Ovary (tissue), 7 donors: ENCODE measurements at regions not wholly inside any gene's neighbourhood (a gene's known extent, or its start where the extent isn't known, plus 50 kb on each side); places are given as distances from the start of the nearest gene placed in this dataset.
"Not testable (repeated sequence)": the region's sequence is repeated elsewhere in the genome, so short reads cannot be mapped to it uniquely, and the experiment has no call there.

Experiments
- DNase-seq, 5 donors: peaks; one replicate each; pipeline ENCODE4 v3.0.0-alpha.2; 2019 to 2020
- H3K27ac ChIP-seq, 2 donors: fragments of 200-600 bp; one replicate each; pipeline versions ENCODE4 v1.5.1 to v1.8.0; 2019 to 2022
- H3K27me3 ChIP-seq: fragments of 200-600 bp; one replicate; pipeline ENCODE4 v1.8.0; 2022
- H3K36me3 ChIP-seq: fragments of 200-600 bp; sonication (generic); one replicate; pipeline ENCODE4 v1.5.1; 2019
- H3K4me1 ChIP-seq: one replicate; pipeline ENCODE4 v1.8.1; 2013; ENCODE audit warnings: mild to moderate bottlenecking, moderate library complexity; ENCODE audit not compliant: insufficient read depth
- H3K4me3 ChIP-seq: fragments of 200-600 bp; sonication (generic); one replicate; pipeline ENCODE4 v1.5.1; 2017
- H3K9me3 ChIP-seq, 2 donors: fragments of 200-600 bp in 1 of 2; sonication (generic) in 1 of 2; one replicate each; pipeline versions ENCODE4 v1.5.1 to v1.8.1; 2013 to 2019; ENCODE audit warnings: mild to moderate bottlenecking in 1 of 2, moderate library complexity in 1 of 2
- EP300 ChIP-seq: sonication (generic); formaldehyde crosslinking; IDR thresholded peaks from one replicate; pipeline ENCODE4 v1.6.1; 2017; ENCODE audit warnings: antibody characterized with exemption
- POLR2A ChIP-seq: fragments of 450-650 bp; IDR thresholded peaks from one replicate; pipeline ENCODE4 v1.6.1; 2017; ENCODE audit warnings: antibody characterized with exemption, mild to moderate bottlenecking, moderate library complexity
- whole genome bisulfite sequencing, 3 donors: extraction: QIAGEN DNeasy Blood & Tissue Kit in 1 of 3; methylation state at CpG; one replicate each; pipeline versions ENCODE4 v1.1.5 to v1.1.7; 2013 to 2017; 5-methylcytosine and 5-hydroxymethylcytosine counted together
- intact Hi-C, 4 donors: fragments of 100-400 bp; cut with DNase I; formaldehyde crosslinking; loops; one replicate each; pipeline versions ENCODE4 v1.11.0 to v1.15.1; 2022 to 2023
- TF ChIP-seq, protein P1 (sequence below), 3 donors: fragments of 450-650 bp in 2 of 3; fragments of 200-600 bp in 1 of 3; IDR thresholded peaks; one replicate each; pipeline versions ENCODE4 v1.5.1 to v1.8.0; 2016 to 2022; ENCODE audit warnings: antibody characterized with exemption in 3 of 3, mild to moderate bottlenecking in 1 of 3
- donor health status: DM: no; HTN: no; CAD: no; lungs with moderate emphysema.
- donor health status: DM: no; HTN: no; CAD: no.
- donor health status: Bipolar disorder and iron deficiency.
- donor health status: DM: no; HTN: no; CAD: no.
- donor health status: DM: yes; HTN: yes; CAD: no.

DNA sequence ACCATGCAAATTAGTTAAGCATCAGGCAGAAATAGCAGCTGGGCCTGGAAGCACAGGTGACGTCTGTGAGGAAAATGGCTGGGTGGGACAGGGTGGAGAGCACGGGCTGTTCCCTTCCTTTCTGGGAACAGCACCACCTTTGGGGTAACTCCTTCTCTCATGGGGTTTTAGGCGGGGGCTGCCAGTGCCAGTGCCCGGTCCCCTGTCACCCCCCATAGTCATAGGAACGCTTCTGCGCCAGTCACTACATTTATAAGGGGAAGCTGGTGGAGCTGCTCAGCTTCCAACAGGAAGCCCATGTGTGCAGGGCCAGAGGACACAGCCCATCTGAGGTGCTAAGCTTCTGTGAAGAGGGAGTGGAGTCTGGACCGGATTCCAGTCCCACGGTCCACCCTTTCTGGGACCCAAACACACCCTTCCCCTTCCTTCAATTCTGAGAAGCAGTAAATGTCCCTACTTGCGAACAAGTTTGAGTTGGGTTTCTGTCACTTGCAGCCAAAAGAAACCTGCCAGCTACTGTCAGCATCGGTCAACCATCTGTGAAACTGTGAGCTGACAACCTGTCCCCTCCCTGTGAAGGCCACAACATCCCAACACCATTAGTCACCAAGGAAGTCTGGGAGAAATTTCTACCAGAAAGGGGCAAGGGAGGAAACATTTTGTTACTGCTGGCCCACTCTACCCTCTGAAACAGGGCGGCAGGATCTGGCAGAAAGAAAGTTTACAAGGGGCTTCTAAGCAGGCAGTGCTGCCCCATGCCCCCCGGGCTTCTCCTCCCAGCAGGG is 86.0 kb upstream of the AMZ2 start:
- Histone ChIP-seq H3K36me3 (no peaks in the 10 kb centered on the region), H3K4me3 (no peak overlapping the region), H3K9me3 (no peaks in the 10 kb centered on the region), H3K27me3 (no peaks in the 10 kb centered on the region), H3K27ac (no peak overlapping the region), H3K4me1 (no peaks in the 10 kb centered on the region)
- intact Hi-C loops: no loop called here
- TF ChIP-seq EP300 (no peak), POLR2A (no peak)
- TF ChIP-seq, protein P1, sequence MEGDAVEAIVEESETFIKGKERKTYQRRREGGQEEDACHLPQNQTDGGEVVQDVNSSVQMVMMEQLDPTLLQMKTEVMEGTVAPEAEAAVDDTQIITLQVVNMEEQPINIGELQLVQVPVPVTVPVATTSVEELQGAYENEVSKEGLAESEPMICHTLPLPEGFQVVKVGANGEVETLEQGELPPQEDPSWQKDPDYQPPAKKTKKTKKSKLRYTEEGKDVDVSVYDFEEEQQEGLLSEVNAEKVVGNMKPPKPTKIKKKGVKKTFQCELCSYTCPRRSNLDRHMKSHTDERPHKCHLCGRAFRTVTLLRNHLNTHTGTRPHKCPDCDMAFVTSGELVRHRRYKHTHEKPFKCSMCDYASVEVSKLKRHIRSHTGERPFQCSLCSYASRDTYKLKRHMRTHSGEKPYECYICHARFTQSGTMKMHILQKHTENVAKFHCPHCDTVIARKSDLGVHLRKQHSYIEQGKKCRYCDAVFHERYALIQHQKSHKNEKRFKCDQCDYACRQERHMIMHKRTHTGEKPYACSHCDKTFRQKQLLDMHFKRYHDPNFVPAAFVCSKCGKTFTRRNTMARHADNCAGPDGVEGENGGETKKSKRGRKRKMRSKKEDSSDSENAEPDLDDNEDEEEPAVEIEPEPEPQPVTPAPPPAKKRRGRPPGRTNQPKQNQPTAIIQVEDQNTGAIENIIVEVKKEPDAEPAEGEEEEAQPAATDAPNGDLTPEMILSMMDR (IDR thresholded peaks at IDR 0.05): no peak
- WGBS, 3 donors: 82 to 92% (median 91%) methylated on average over 12 of the region's 12 CpGs
- no peak for DNase-seq

DNA sequence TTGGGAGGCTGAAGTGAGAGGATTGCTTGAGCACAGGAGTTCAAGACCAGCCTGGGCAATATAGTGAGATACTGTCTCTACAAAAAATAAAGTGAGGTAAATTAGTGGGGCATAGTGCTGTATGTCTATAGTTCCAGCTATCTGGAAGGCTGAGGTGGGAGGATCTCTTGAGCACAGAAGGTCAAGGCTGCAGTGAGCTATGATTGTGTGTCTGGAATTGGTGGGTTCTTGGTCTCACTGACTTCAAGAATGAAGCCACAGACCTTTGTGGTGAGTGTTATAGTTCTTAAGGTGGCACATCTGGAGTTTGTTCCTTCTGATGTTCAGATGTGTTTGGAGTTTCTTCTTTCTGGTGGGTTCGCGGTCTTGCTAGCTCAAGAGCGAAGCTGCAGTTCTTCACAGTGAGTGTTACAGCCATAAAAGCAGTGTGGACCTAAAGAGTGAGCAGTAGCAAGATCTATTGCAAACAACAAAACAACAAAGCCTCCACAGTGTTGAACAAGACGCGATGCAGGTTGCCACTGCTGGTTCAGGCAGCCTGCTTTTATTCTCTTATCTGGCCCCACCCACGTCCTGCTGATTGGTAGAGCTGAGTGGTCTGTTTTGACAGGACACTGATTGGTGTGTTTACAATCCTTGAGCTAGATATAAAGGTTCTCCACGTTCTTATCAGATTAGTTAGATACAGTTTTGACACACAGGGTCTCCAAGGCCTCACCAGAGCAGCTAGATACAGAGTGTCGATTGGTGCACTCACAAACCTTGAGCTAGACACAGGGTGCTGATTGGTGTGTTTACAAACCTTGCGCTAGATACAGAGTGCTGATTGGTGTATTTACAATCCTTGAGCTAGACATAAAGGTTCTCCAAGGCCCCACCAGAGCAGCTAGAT is 79.3 kb upstream of the AMZ2 start:
- H3K27ac ChIP-seq, H3K4me1 ChIP-seq, H3K4me3 ChIP-seq, H3K36me3 ChIP-seq, H3K27me3 ChIP-seq, H3K9me3 ChIP-seq, intact Hi-C loops, DNase-seq: not testable (repeated sequence)
- 70 to 75% (median 70%) methylated on average over 9 of the region's 9 CpGs for WGBS, 3 donors

DNA sequence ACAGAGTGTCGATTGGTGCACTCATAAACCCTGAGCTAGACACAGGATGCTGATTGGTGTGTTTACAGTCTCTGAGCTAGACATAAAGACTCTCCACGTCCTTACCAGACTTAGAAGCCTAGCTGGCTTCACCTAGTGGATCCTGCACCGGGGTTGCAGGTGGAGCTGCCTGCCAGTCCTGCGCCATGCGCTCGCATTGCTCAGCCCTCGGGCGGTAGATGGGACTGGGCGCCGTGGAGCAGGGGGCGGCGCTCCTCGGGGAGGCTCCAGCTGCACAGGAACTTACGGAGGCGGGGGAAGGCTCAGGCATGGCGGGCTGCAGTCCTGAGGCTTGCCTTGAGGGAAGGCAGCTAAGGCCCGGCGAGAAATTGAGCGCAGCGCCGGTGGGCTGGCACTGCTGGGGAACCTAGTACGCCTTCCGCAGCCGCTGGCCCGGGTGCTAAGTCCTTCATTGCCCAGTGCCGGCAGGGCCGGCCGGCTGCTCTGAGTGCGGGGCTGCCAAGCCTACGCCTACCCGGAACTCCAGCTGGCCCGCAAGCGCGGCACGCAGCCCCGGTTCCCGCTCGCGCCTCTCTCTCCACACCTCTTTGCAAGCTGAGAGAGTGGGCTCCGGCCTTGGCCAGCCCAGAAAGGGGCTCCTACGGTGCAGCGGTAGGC is 78.5 kb upstream of the AMZ2 start:
- H3K4me3 ChIP-seq, H3K36me3 ChIP-seq, H3K27me3 ChIP-seq, H3K27ac ChIP-seq, H3K4me1 ChIP-seq, DNase-seq, intact Hi-C loops, H3K9me3 ChIP-seq: not testable (repeated sequence)
- 90 to 95% (median 90%) methylated on average over 42 of the region's 42 CpGs for WGBS, 3 donors

DNA sequence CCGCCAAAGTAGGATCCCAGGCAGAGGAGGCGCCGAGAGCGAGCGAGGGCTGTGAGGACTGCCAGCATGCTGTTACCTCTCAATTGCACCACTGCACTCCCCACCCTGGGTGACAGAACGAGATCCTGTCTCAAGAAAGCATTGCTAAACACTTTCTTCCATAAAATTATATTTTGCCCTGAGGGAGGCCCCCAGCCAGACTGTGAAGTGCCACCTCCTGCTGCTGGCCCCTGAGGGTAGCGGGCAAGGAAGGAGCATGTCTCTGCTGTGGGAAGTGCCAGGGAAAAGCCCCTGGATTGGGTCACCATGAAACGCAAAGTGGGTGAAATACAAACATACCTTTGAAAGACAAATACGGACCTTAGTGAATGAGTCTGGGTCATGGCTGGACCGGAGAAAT is 78.0 kb upstream of the AMZ2 start:
- H3K4me1 ChIP-seq: peaks cover 3% of the 10 kb centered on the region
- no peaks in the 10 kb centered on the region for H3K9me3 ChIP-seq
- TF ChIP-seq EP300: no peak
- TF ChIP-seq, protein P1 (IDR thresholded peaks at IDR 0.05): no peak
- TF ChIP-seq POLR2A: no peak
- no peak overlapping the region for H3K27ac ChIP-seq
- no peaks in the 10 kb centered on the region for H3K36me3 ChIP-seq
- H3K27me3 ChIP-seq: no peaks in the 10 kb centered on the region
- no peak overlapping the region for H3K4me3 ChIP-seq
- DNase-seq: no peak
- intact Hi-C loops: no loop called here
- WGBS, 3 donors: 89 to 93% (median 91%) methylated on average over 10 of the region's 10 CpGs

DNA sequence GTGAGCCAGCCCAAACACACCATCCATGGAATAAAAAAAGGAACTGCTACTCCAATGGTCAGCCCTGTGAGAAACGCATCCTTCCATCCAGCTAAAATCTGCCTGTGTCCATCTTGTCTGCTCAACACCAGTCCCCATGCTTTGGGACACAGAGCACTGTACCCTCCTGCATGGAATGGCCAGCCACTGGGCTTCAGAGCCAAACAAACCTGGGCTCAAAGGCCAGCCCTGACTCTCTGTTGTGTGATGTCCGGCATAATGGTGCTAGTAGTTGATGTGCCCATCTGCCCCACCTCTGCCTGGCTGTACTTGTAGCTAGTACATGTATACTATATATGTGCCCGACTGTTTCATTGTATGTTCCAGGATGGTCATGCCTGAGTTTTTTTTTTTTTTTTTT is 77.6 kb upstream of the AMZ2 start:
- TF ChIP-seq POLR2A (no peak), EP300 (no peak)
- TF ChIP-seq, protein P1 (IDR thresholded peaks at IDR 0.05): no peak
- intact Hi-C loops: no loop called here
- Histone ChIP-seq H3K27me3 (no peaks in the 10 kb centered on the region), H3K4me1 (peaks cover 3% of the 10 kb centered on the region), H3K9me3 (no peaks in the 10 kb centered on the region), H3K27ac (no peak overlapping the region), H3K4me3 (no peak overlapping the region), H3K36me3 (no peaks in the 10 kb centered on the region)
- WGBS, 3 donors: 83 to 91% (median 89%) methylated on average over 3 of the region's 3 CpGs
- no peak for DNase-seq
